ENCODE measurements at regions not wholly inside any gene's neighbourhood (a gene's known extent, or its start where the extent isn't known, plus 50 kb on each side); places are given as distances from the start of the nearest gene placed in this dataset.

- no peaks in the 10 kb centered on the region for H3K9me3 ChIP-seq
- no peak overlapping the region for H3K27ac ChIP-seq
- no peaks in the 10 kb centered on the region for H3K27me3 ChIP-seq
- H3K36me3 ChIP-seq, result no peaks in the 10 kb centered on the region
- ATAC-seq (no peak), DNase-seq (no peak)
- intact Hi-C loops (cut with DNase I), result no loop called here
- no peak for TF ChIP-seq CTCF (IDR thresholded peaks at IDR 0.05)
- H3K4me3 ChIP-seq, result no peak overlapping the region
- no peaks in the 10 kb centered on the region for H3K4me1 ChIP-seq
Measured at GRCh38 chr20:12913781-12914443, 94.9 kb upstream of the SPTLC3 start.

GRCh38 chr20:12914804-12915203 lies 94.0 kb upstream of the SPTLC3 start:
- ATAC-seq (no peak), DNase-seq (no peak)
- Histone ChIP-seq H3K4me1 (no peaks in the 10 kb centered on the region), H3K9me3 (no peaks in the 10 kb centered on the region), H3K4me3 (no peak overlapping the region), H3K36me3 (no peaks in the 10 kb centered on the region), H3K27ac (no peak overlapping the region), H3K27me3 (no peaks in the 10 kb centered on the region)
- no peak for TF ChIP-seq CTCF (IDR thresholded peaks at IDR 0.05)
- intact Hi-C loops (cut with DNase I), result no loop called here

DNA sequence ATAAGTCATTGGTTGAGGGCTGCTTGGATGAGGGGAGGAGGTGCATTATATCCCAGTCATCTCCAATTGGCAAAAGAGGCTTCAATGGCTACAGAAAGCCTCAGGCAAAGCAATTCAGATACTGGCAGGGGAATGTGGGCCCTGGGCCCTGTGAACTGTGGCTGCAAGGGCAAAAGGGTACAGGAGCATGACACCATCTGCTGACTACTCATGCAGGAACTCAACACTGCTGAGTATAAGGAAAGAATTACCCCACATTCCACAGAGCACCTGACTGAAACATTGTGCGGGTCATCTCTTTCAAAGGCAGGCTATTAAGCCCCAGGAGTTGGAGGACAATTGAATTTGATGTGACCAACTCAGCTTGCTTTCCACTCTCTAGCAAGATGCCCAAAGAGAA lies 92.1 kb upstream of the SPTLC3 start:
- no peaks in the 10 kb centered on the region for H3K9me3 ChIP-seq
- no peak for TF ChIP-seq CTCF (IDR thresholded peaks at IDR 0.05)
- no peak overlapping the region for H3K27ac ChIP-seq
- H3K27me3 ChIP-seq, result no peaks in the 10 kb centered on the region
- ATAC-seq, result no peak
- H3K4me1 ChIP-seq, result no peaks in the 10 kb centered on the region
- H3K36me3 ChIP-seq, result no peaks in the 10 kb centered on the region
- DNase-seq, result no peak
- intact Hi-C loops (cut with DNase I), result no loop called here
- H3K4me3 ChIP-seq, result no peak overlapping the region

DNA sequence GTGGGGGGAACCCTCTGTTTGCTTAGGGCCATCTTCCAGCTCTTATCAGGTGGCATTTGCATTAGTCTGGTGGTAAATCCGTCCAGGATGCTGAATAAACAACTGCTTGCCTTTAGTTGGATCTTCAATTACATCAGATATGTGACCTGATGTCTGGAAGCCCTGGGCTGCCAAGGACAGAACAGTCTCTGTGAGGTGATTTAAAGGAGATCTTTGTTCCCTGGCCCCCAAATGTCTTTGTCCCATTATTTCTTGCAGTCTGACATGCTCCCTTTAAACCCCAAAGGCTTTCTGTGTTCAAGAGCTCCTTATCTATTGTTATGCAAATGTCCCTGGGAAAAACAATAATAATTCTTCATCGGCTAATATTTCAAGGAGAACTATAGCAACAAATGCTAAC lies 84.6 kb upstream of the SPTLC3 start:
- no peaks in the 10 kb centered on the region for H3K9me3 ChIP-seq
- DNase-seq, result no peak
- H3K27ac ChIP-seq, result no peak overlapping the region
- intact Hi-C loops (cut with DNase I), result no loop called here
- peaks cover 4% of the 10 kb centered on the region for H3K4me1 ChIP-seq
- no peaks in the 10 kb centered on the region for H3K36me3 ChIP-seq
- no peaks in the 10 kb centered on the region for H3K27me3 ChIP-seq
- ATAC-seq, result no peak
- no peak overlapping the region for H3K4me3 ChIP-seq
- no peak for TF ChIP-seq CTCF (IDR thresholded peaks at IDR 0.05)

DNA sequence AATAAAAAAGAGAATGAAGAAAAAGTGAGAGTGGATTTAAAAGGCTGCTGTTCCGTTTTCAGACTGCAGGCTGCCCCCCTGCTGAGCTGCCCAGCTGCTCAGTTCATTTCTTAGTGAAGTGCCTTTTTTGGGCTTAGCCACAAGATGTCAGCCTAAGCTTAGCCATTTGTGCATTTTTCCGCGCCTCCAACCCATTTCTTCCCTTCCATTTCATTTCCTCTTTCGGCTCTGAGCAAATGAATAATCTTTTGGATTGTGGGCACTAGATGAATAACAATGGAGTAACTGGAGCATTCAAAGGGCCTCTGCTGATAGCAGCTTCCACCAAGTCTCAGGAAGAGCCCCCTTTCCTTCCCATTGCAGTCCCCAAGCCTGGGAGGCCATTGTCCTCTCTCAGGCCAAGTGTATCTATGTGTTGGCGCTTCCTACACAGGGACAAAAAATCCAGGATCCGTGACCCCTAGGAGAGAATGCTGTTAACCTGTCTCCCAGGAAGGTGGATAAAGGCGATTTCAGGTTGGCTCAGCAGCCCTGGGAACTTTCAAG lies 83.5 kb upstream of the SPTLC3 start:
- Histone ChIP-seq H3K27me3 (no peaks in the 10 kb centered on the region), H3K4me3 (no peak overlapping the region), H3K36me3 (no peaks in the 10 kb centered on the region), H3K4me1 (peaks cover 4% of the 10 kb centered on the region), H3K27ac (no peak overlapping the region), H3K9me3 (no peaks in the 10 kb centered on the region)
- intact Hi-C loops (cut with DNase I), result no loop called here
- peak; percentile 80 for TF ChIP-seq CTCF (IDR thresholded peaks at IDR 0.05)
- no peak for DNase-seq
- peak; percentile 90 for ATAC-seq
